HCT116 (cell line): ENCODE measurements at regions not wholly inside any gene's neighbourhood (a gene's known extent, or its start where the extent isn't known, plus 50 kb on each side); places are given as distances from the start of the nearest gene placed in this dataset.

Source experiments
- ATAC-seq: fragments of 200-7000 bp; cut with Tn5 transposase; 2 replicates; pipeline ENCODE4 v1.9.1; 2020; ENCODE audit warnings: mild to moderate bottlenecking, moderate library complexity
- BruUV-seq: library from RNA; stranded (reverse); fragments of 400-500 nt; replicated peaks from 2 replicates; lab custom pipeline; 2021; lab: Mats Ljungman, UMichigan
- CTCF ChIA-PET: fragments of 300-600 bp; sonication (Branson Sonifier 250); formaldehyde crosslinking; loops from one replicate; lab custom pipeline; 2021; ENCODE audit warnings: antibody characterized with exemption; lab: Charles Lee
- POLR2A ChIA-PET: fragments of 300-600, 350-600 bp; sonication (Branson Sonifier 250); formaldehyde crosslinking; loops from one replicate; lab custom pipeline; 2021; ENCODE audit warnings: antibody characterized with exemption; lab: Charles Lee
- RAD21 ChIA-PET, 2 experiments: fragments of 300-600 bp; sonication (Branson Sonifier 250); formaldehyde crosslinking; loops; one replicate each; lab custom pipeline; 2023; ENCODE audit warnings: low total read pairs in 2 of 2; ENCODE audit not compliant: uncharacterized antibody in 2 of 2, unreplicated experiment in 2 of 2, low non-redundant PET in 1 of 2; lab: Charles Lee
- DNase-seq: peaks from one replicate; pipeline ENCODE4 v3.0.0-alpha.2; 2010; ENCODE audit warnings: low read depth, low spot score
- H2AFZ ChIP-seq: fragments of 200-600 bp; shearing (Covaris generic), sonication (generic); 2 replicates; pipeline ENCODE4 v1.6.1; 2017; ENCODE audit warnings: low read depth, mixed run types, mixed read lengths, antibody characterized with exemption, low read length; ENCODE audit not compliant: poor library complexity, severe bottlenecking
- H3K27ac ChIP-seq: 2 replicates; pipeline ENCODE4 v1.5.1; 2012; ENCODE audit warnings: low read depth, low read length
- H3K27me3 ChIP-seq: fragments of 200-600 bp; sonication (generic); 2 replicates; pipeline ENCODE4 v1.6.1; 2016; ENCODE audit warnings: mixed run types, low read length, mixed read lengths; ENCODE audit not compliant: insufficient read depth
- H3K36me3 ChIP-seq, 2 experiments: fragments of 200-500 bp in 1 of 2; fragments of 200-600 bp in 1 of 2; sonication (Bioruptor generic) in 1 of 2; sonication (generic) in 1 of 2; 2 replicates each; pipeline versions ENCODE4 v1.5.1 to v1.6.1; 2014 to 2016; ENCODE audit warnings: low read length in 2 of 2, inconsistent platforms in 1 of 2, mixed read lengths in 1 of 2, mixed run types in 1 of 2; ENCODE audit not compliant: insufficient read depth in 2 of 2, control insufficient read depth in 1 of 2
- H3K4me1 ChIP-seq, 2 experiments: fragments of 200-600 bp in 1 of 2; sonication (generic) in 1 of 2; 2 replicates each; pipeline versions ENCODE4 v1.5.1 to v1.6.1; 2012 to 2017; ENCODE audit warnings: low read length in 2 of 2, inconsistent platforms in 1 of 2, mild to moderate bottlenecking in 1 of 2, mixed read lengths in 1 of 2, mixed run types in 1 of 2, moderate library complexity in 1 of 2; ENCODE audit not compliant: insufficient read depth in 2 of 2, control insufficient read depth in 1 of 2
- H3K4me2 ChIP-seq: fragments of 200-600 bp; sonication (generic); 2 replicates; pipeline ENCODE4 v1.6.1; 2017; ENCODE audit warnings: mixed run types, low read length, mixed read lengths
- H3K4me3 ChIP-seq, 2 experiments: fragments of 200-600 bp in 1 of 2; sonication (generic) in 1 of 2; replicated peaks in 1 of 2; 2 replicates each; pipeline ENCODE4 v1.5.1; 2011 to 2016; ENCODE audit warnings: low read length in 2 of 2, control low read depth in 1 of 2, low read depth in 1 of 2, mild to moderate bottlenecking in 1 of 2, mixed read lengths in 1 of 2, mixed run types in 1 of 2
- H3K79me2 ChIP-seq: fragments of 200-600 bp; sonication (generic); 2 replicates; pipeline ENCODE4 v1.6.1; 2017; ENCODE audit warnings: mild to moderate bottlenecking, mixed run types, low read length, moderate library complexity, mixed read lengths; ENCODE audit not compliant: insufficient read depth
- H3K9ac ChIP-seq: fragments of 200-600 bp; sonication (generic); 2 replicates; pipeline ENCODE4 v1.6.1; 2016; ENCODE audit warnings: low read length, mixed read lengths
- H3K9me2 ChIP-seq: fragments of 200-600 bp; sonication (generic), shearing (Covaris generic); 2 replicates; pipeline ENCODE4 v1.6.1; 2017; ENCODE audit warnings: mixed run types, mild to moderate bottlenecking, moderate library complexity; ENCODE audit not compliant: insufficient read depth
- H3K9me3 ChIP-seq, 2 experiments: fragments of 200-500 bp in 1 of 2; fragments of 200-600 bp in 1 of 2; sonication (Bioruptor generic) in 1 of 2; sonication (generic) in 1 of 2; 2 replicates each; pipeline ENCODE4 v1.6.1; 2014 to 2017; ENCODE audit warnings: low read length in 2 of 2, mixed read lengths in 2 of 2, inconsistent platforms in 1 of 2, low read depth in 1 of 2, mild to moderate bottlenecking in 1 of 2, mixed run types in 1 of 2, moderate library complexity in 1 of 2; ENCODE audit not compliant: control insufficient read depth in 1 of 2, insufficient read depth in 1 of 2
- H4K20me1 ChIP-seq: fragments of 200-600 bp; sonication (generic), shearing (Covaris generic); 2 replicates; pipeline ENCODE4 v1.6.1; 2017; ENCODE audit warnings: mixed run types, mild to moderate bottlenecking, moderate library complexity; ENCODE audit not compliant: insufficient read depth
- ATF3 ChIP-seq: IDR thresholded peaks from 2 replicates; pipeline ENCODE4 v1.6.1; 2012
- CEBPB ChIP-seq: IDR thresholded peaks from 2 replicates; pipeline ENCODE4 v1.6.1; 2012; ENCODE audit warnings: low read depth
- CTCF ChIP-seq, 3 experiments: fragments of 200-600 bp in 1 of 3; sonication (generic) in 1 of 3; IDR thresholded peaks in 2 of 3; conservative IDR thresholded peaks in 1 of 3; 2 replicates each; pipeline ENCODE4 v1.5.1; 2012 to 2017; ENCODE audit warnings: low read depth in 2 of 3, low read length in 2 of 3, antibody characterized with exemption in 1 of 3, borderline replicate concordance in 1 of 3, control low read depth in 1 of 3, mild to moderate bottlenecking in 1 of 3, mixed read lengths in 1 of 3, mixed run types in 1 of 3, moderate library complexity in 1 of 3; ENCODE audit not compliant: insufficient read depth in 1 of 3
- ELF1 ChIP-seq: IDR thresholded peaks from 2 replicates; pipeline ENCODE4 v1.6.1; 2012; ENCODE audit warnings: low read depth, borderline replicate concordance
- JUND ChIP-seq: IDR thresholded peaks from 2 replicates; pipeline ENCODE4 v1.6.1; 2012
- MAX ChIP-seq: IDR thresholded peaks from 2 replicates; pipeline ENCODE4 v1.6.1; 2012
- RAD21 ChIP-seq: IDR thresholded peaks from 2 replicates; pipeline ENCODE4 v1.6.1; 2012; ENCODE audit warnings: low read depth, mild to moderate bottlenecking
- REST ChIP-seq: IDR thresholded peaks from 2 replicates; pipeline ENCODE4 v1.6.1; 2012; ENCODE audit warnings: low read depth
- SIN3A ChIP-seq: IDR thresholded peaks from 2 replicates; pipeline ENCODE4 v1.6.1; 2012; ENCODE audit warnings: low read depth
- YY1 ChIP-seq: IDR thresholded peaks from 2 replicates; pipeline ENCODE4 v1.6.1; 2011; ENCODE audit warnings: low read length, low read depth, moderate library complexity, mild to moderate bottlenecking; ENCODE audit not compliant: insufficient replicate concordance; ENCODE audit errors: extremely low read depth
- intact Hi-C: fragments of 100-400 bp; cut with micrococcal nuclease; formaldehyde crosslinking; loops from 2 replicates; pipeline ENCODE4 v1.10.0; 2022

- Histone ChIP-seq H3K9ac (no peak overlapping the region), H3K9me2 (no peaks in the 10 kb centered on the region)
- TF ChIP-seq ATF3 (no peak), CEBPB (no peak), MAX (no peak), CTCF (IDR thresholded peaks at IDR 0.05 in 2 of 3, conservative IDR thresholded peaks at IDR 0.05 in 1 of 3; ENCODE audit: borderline replicate concordance in 1 of 3, insufficient read depth in 1 of 3, low read depth in 2 of 3, low read length in 2 of 3) (no peak)
- TF ChIP-seq, all 23 proteins: peak for 0
- RAD21 ChIA-PET: no interaction called here
- ATAC-seq (no peak), DNase-seq (no peak)
- no peaks in the 10 kb centered on the region for H3K79me2 ChIP-seq
- no peaks in the 10 kb centered on the region for H3K9me3 ChIP-seq
- no peaks in the 10 kb centered on the region for H3K27me3 ChIP-seq
- no TSS peak for BruUV-seq
- no peak overlapping the region for H3K4me2 ChIP-seq
- H2AFZ ChIP-seq: no peak overlapping the region
- H3K27ac ChIP-seq: no peak overlapping the region
- no peaks in the 10 kb centered on the region for H3K36me3 ChIP-seq
- no peaks in the 10 kb centered on the region for H3K4me1 ChIP-seq
- no peak overlapping the region for H3K4me3 ChIP-seq
- no peaks in the 10 kb centered on the region for H4K20me1 ChIP-seq
- intact Hi-C loops: no loop called here
- POLR2A ChIA-PET: no interaction called here
- CTCF ChIA-PET: no interaction called here
These were observed 182.5 kb downstream of the VRK1 start for GRCh38 chr14:96979611-96980074.

- Histone ChIP-seq H3K9ac (no peak overlapping the region), H2AFZ (no peak overlapping the region), H3K27me3 (no peaks in the 10 kb centered on the region), H3K9me2 (no peaks in the 10 kb centered on the region), H3K4me3 (no peak overlapping the region), H3K36me3 (no peaks in the 10 kb centered on the region), H3K9me3 (no peaks in the 10 kb centered on the region), H3K4me2 (no peak overlapping the region), H4K20me1 (no peaks in the 10 kb centered on the region), H3K79me2 (no peaks in the 10 kb centered on the region), H3K4me1 (no peaks in the 10 kb centered on the region), H3K27ac (no peak overlapping the region)
- ChIA-PET POLR2A (no interaction called here), RAD21 (no interaction called here), CTCF (no interaction called here)
- intact Hi-C loops: no loop called here
- ATAC-seq: no peak
- no TSS peak for BruUV-seq
- DNase-seq: no peak
- TF ChIP-seq YY1 (no peak), SIN3A (no peak), RAD21 (no peak), ELF1 (no peak), JUND (no peak), CTCF (IDR thresholded peaks at IDR 0.05 in 2 of 3, conservative IDR thresholded peaks at IDR 0.05 in 1 of 3; ENCODE audit: borderline replicate concordance in 1 of 3, insufficient read depth in 1 of 3, low read depth in 2 of 3, low read length in 2 of 3) (no peak), MAX (no peak), REST (no peak)
These were observed 183.7 kb downstream of the VRK1 start for GRCh38 chr14:96980835-96981234.
